MM.1S (cell line): ENCODE measurements at regions not wholly inside any gene's neighbourhood (a gene's known extent, or its start where the extent isn't known, plus 50 kb on each side); places are given as distances from the start of the nearest gene placed in this dataset.
"Not testable (repeated sequence)": the region's sequence is repeated elsewhere in the genome, so short reads cannot be mapped to it uniquely, and the experiment has no call there.

ENCODE experiments used
- DNase-seq: peaks from one replicate; pipeline ENCODE4 v3.0.0-alpha.2; 2015
- H2AFZ ChIP-seq: fragments of 300-600 bp; sonication (generic); 2 replicates; pipeline ENCODE4 v1.6.0; 2016; ENCODE audit warnings: antibody characterized with exemption, low read length
- H3F3A ChIP-seq: fragments of 300-600 bp; sonication (generic); 2 replicates; pipeline ENCODE4 v1.6.1; 2016; ENCODE audit warnings: mild to moderate bottlenecking, antibody characterized with exemption, low read length, moderate library complexity, mixed read lengths; ENCODE audit not compliant: insufficient read depth
- H3K27ac ChIP-seq: fragments of 300-600 bp; sonication (generic); 2 replicates; pipeline ENCODE4 v1.5.1; 2016; ENCODE audit warnings: mild to moderate bottlenecking, low read length
- H3K27me3 ChIP-seq: fragments of 300-600 bp; sonication (generic); replicated peaks from 2 replicates; pipeline ENCODE4 v1.6.0; 2016; ENCODE audit warnings: low read length; ENCODE audit not compliant: insufficient read depth
- H3K36me3 ChIP-seq: fragments of 300-600 bp; sonication (generic); replicated peaks from 2 replicates; pipeline ENCODE4 v1.6.1; 2016; ENCODE audit warnings: mild to moderate bottlenecking, low read length, mixed read lengths; ENCODE audit not compliant: insufficient read depth
- H3K4me1 ChIP-seq: fragments of 300-600 bp; sonication (generic); 2 replicates; pipeline ENCODE4 v1.6.1; 2016; ENCODE audit warnings: low read length, mixed read lengths
- H3K4me2 ChIP-seq: fragments of 300-600 bp; sonication (generic); 2 replicates; pipeline ENCODE4 v1.6.0; 2016; ENCODE audit warnings: low read depth, low read length
- H3K4me3 ChIP-seq: fragments of 300-600 bp; sonication (generic); 2 replicates; pipeline ENCODE4 v1.5.1; 2016; ENCODE audit warnings: low read length, mixed read lengths
- H3K79me2 ChIP-seq: fragments of 300-600 bp; sonication (generic); 2 replicates; pipeline ENCODE4 v1.6.1; 2016; ENCODE audit warnings: mixed run types, low read length, mixed read lengths
- H3K9ac ChIP-seq: fragments of 300-600 bp; sonication (generic); 2 replicates; pipeline ENCODE4 v1.6.1; 2016; ENCODE audit warnings: low read length, mixed read lengths
- H3K9me2 ChIP-seq: fragments of 300-600 bp; sonication (generic); replicated peaks from 2 replicates; pipeline ENCODE4 v1.6.1; 2016; ENCODE audit warnings: mild to moderate bottlenecking, low read length, mixed read lengths; ENCODE audit not compliant: insufficient read depth
- H3K9me3 ChIP-seq: fragments of 300-600 bp; sonication (generic); replicated peaks from 2 replicates; pipeline ENCODE4 v1.6.1; 2016; ENCODE audit warnings: mild to moderate bottlenecking, low read length, mixed read lengths; ENCODE audit not compliant: insufficient read depth
- H4K20me1 ChIP-seq: fragments of 300-600 bp; sonication (generic); 2 replicates; pipeline ENCODE4 v1.6.1; 2016; ENCODE audit warnings: mild to moderate bottlenecking, low read length, moderate library complexity, mixed read lengths; ENCODE audit not compliant: insufficient read depth
- EZH2 ChIP-seq: fragments of 300-600 bp; sonication (generic); optimal IDR thresholded peaks from 2 replicates; pipeline ENCODE3; 2017; ENCODE audit warnings: low read depth, mild to moderate bottlenecking, antibody characterized with exemption, low read length, mixed read lengths
- EZH2phosphoT487 ChIP-seq: fragments of 300-600 bp; sonication (generic); IDR thresholded peaks from 2 replicates; pipeline ENCODE4 v1.6.1; 2018; ENCODE audit warnings: antibody characterized with exemption, low read length
- TF ChIP-seq, protein P1 (sequence below): fragments of 300-600 bp; sonication (generic); IDR thresholded peaks from 2 replicates; pipeline ENCODE4 v1.5.1; 2016; ENCODE audit warnings: antibody characterized with exemption, low read length, mixed read lengths

DNA sequence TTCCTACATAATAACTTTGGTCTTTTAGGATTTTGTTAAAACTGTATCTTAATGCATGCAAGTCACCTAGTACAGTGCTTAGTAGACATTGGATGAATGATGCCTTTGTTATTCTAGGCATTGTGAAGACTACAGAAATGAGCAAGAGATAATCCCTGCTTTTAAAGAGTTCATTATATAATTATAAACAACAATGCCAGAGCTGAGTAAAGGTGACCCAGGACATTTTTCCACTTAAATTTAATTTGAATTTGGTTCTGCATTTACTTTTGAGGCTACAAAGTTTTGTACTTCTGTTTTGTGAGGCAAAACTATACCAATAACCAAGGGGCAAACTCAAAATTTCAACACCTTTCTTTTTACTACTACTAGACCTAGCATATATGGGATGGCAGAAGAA lies 182.0 kb upstream of the SESN3 start:
- no peaks in the 10 kb centered on the region for H3K9me2 ChIP-seq
- no peaks in the 10 kb centered on the region for H3K79me2 ChIP-seq
- H3K9ac ChIP-seq, result no peak overlapping the region
- no peaks in the 10 kb centered on the region for H3K36me3 ChIP-seq
- H3K4me3 ChIP-seq, result no peak overlapping the region
- TF ChIP-seq EZH2, result no peak
- TF ChIP-seq, protein P1, sequence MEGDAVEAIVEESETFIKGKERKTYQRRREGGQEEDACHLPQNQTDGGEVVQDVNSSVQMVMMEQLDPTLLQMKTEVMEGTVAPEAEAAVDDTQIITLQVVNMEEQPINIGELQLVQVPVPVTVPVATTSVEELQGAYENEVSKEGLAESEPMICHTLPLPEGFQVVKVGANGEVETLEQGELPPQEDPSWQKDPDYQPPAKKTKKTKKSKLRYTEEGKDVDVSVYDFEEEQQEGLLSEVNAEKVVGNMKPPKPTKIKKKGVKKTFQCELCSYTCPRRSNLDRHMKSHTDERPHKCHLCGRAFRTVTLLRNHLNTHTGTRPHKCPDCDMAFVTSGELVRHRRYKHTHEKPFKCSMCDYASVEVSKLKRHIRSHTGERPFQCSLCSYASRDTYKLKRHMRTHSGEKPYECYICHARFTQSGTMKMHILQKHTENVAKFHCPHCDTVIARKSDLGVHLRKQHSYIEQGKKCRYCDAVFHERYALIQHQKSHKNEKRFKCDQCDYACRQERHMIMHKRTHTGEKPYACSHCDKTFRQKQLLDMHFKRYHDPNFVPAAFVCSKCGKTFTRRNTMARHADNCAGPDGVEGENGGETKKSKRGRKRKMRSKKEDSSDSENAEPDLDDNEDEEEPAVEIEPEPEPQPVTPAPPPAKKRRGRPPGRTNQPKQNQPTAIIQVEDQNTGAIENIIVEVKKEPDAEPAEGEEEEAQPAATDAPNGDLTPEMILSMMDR, result no peak
- no peak for TF ChIP-seq EZH2phosphoT487
- H3K4me2 ChIP-seq, result no peak overlapping the region
- H3K9me3 ChIP-seq, result no peaks in the 10 kb centered on the region
- H3K27ac ChIP-seq, result no peak overlapping the region
- no peak for DNase-seq
- no peaks in the 10 kb centered on the region for H4K20me1 ChIP-seq
- H3F3A ChIP-seq, result no peaks in the 10 kb centered on the region
- H3K27me3 ChIP-seq, result no peaks in the 10 kb centered on the region
- no peak overlapping the region for H2AFZ ChIP-seq
- H3K4me1 ChIP-seq, result no peaks in the 10 kb centered on the region

DNA sequence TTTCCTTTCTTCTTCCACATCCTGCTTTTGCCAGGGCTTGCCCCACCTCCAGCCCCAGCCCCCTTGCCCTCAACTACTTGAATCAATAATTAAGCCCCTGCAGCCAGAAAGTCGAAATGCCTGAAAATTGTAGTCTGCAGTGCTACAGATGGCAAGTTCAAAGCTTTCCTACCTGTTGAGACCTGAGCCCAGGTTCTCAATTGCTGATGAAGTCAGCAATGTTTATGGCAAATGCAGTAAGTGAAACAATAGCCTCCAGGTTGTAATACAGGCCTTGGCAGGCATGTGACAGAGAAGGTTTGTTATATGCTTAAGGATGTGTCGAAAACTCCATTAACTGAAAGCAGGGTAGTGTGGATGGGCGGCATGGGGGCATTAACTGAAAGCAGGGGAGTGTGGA lies 181.1 kb upstream of the SESN3 start:
- Histone ChIP-seq H3K4me3 (no peak overlapping the region), H3K9me3 (no peaks in the 10 kb centered on the region), H3K27ac (no peak overlapping the region), H4K20me1 (no peaks in the 10 kb centered on the region), H2AFZ (no peak overlapping the region), H3K36me3 (no peaks in the 10 kb centered on the region), H3K4me1 (no peaks in the 10 kb centered on the region), H3K27me3 (no peaks in the 10 kb centered on the region), H3F3A (no peaks in the 10 kb centered on the region), H3K4me2 (no peak overlapping the region), H3K79me2 (no peaks in the 10 kb centered on the region), H3K9ac (no peak overlapping the region), H3K9me2 (no peaks in the 10 kb centered on the region)
- no peak for TF ChIP-seq EZH2
- no peak for TF ChIP-seq EZH2phosphoT487
- TF ChIP-seq, protein P1, result no peak
- DNase-seq, result no peak

DNA sequence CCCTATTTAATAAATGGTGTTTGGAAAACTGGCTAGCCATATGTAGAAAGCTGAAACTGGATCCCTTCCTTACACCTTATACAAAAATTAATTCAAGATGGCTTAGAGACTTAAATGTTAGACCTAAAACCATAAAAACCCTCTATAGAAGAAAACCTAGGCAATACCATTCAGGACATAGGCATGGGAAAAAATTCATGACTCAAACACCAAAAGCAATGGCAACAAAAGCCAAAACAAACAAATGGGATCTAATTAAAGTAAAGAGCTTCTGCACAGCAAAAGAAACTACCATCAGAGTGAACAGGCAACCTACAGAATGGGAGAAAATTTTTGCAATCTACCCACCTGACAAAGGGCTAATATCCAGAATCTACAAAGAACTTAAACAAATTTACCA lies 179.7 kb upstream of the SESN3 start:
- not testable (repeated sequence) for H2AFZ ChIP-seq, H3K9me2 ChIP-seq, H3K27me3 ChIP-seq, H3K4me2 ChIP-seq, H4K20me1 ChIP-seq, H3K9ac ChIP-seq, H3K36me3 ChIP-seq, H3K79me2 ChIP-seq, H3K27ac ChIP-seq, H3F3A ChIP-seq, DNase-seq, H3K4me1 ChIP-seq, H3K9me3 ChIP-seq, H3K4me3 ChIP-seq

DNA sequence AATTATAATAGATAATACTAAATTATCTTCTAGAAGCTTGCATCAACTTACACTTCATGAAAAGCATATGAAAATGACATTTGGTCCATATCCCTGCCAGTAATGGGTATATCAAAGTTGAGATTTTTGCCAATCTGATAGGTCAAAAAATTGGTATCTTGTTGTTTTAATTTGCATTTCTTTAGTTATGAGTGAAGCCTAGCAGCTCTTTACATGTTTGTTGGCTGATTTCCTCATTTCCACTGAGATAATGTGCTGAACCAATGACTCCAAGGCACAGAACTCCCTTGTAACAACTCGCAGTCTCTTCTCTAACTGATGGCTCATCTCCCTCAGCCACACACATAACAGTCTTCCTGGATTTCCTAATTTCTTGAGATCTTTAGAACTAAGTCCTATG lies 175.3 kb upstream of the SESN3 start:
- Histone ChIP-seq H2AFZ (no peak overlapping the region), H3F3A (no peaks in the 10 kb centered on the region), H3K9me3 (no peaks in the 10 kb centered on the region), H3K27ac (no peak overlapping the region), H3K4me2 (no peak overlapping the region), H3K4me1 (no peaks in the 10 kb centered on the region), H3K9me2 (no peaks in the 10 kb centered on the region), H3K79me2 (no peaks in the 10 kb centered on the region), H3K36me3 (no peaks in the 10 kb centered on the region), H3K27me3 (no peaks in the 10 kb centered on the region), H3K9ac (no peak overlapping the region), H3K4me3 (no peak overlapping the region), H4K20me1 (no peaks in the 10 kb centered on the region)
- TF ChIP-seq, protein P1, result no peak
- no peak for TF ChIP-seq EZH2phosphoT487
- no peak for TF ChIP-seq EZH2
- DNase-seq, result no peak
